ENCODE measurements at regions not wholly inside any gene's neighbourhood (a gene's known extent, or its start where the extent isn't known, plus 50 kb on each side); places are given as distances from the start of the nearest gene placed in this dataset.

GRCh38 chr10:28139138-28139537, 140.3 kb upstream of the ODAD2 start (continued):
- TF ChIP-seq CTCF (IDR thresholded peaks at IDR 0.05; ENCODE audit: low read depth, low read length, missing input control): no peak

- TF ChIP-seq ZBTB33 (IDR thresholded peaks at IDR 0.05) (no peak), NR2F2 (IDR thresholded peaks at IDR 0.05) (no peak), SP1 (IDR thresholded peaks at IDR 0.05) (no peak), JUND (IDR thresholded peaks at IDR 0.05) (no peak), FOXA2 (IDR thresholded peaks at IDR 0.05) (no peak), RAD21 (IDR thresholded peaks at IDR 0.05) (no peak), FOXA1 (IDR thresholded peaks at IDR 0.05) (no peak), TAF1 (conservative IDR thresholded peaks at IDR 0.05) (no peak), MAX (IDR thresholded peaks at IDR 0.05) (no peak), GABPA (IDR thresholded peaks at IDR 0.05 in 1 of 2, conservative IDR thresholded peaks at IDR 0.05 in 1 of 2) (no peak), REST (IDR thresholded peaks at IDR 0.05) (no peak), ATF3 (IDR thresholded peaks at IDR 0.05) (no peak), HNF4G (IDR thresholded peaks at IDR 0.05) (no peak), HNF4A (conservative IDR thresholded peaks at IDR 0.05) (no peak), EGR1 (IDR thresholded peaks at IDR 0.05; ENCODE audit: low read depth in 2 of 2) (no peak)
- Histone ChIP-seq H3K27ac (ENCODE audit: low read depth in 1 of 2, low read length in 2 of 2) (no peak overlapping the region), H3K9me3 (ENCODE audit: control insufficient read depth in 4 of 4, low read length in 3 of 4) (peaks cover 0 to 6% (median 2%) of the 10 kb centered on the region in 4 donors), H3K4me1 (ENCODE audit: control insufficient read depth in 4 of 4, insufficient read depth in 4 of 4, low read length in 3 of 4) (no peaks in the 10 kb centered on the region), H3K9ac (ENCODE audit: low read depth in 1 of 2, low read length in 2 of 2) (no peak overlapping the region), H3K36me3 (ENCODE audit: control insufficient read depth in 4 of 4, insufficient read depth in 3 of 4, low read depth in 1 of 4, low read length in 3 of 4) (no peaks in the 10 kb centered on the region), H3K4me3 (ENCODE audit: low read depth in 1 of 3, low read length in 3 of 3) (no peak overlapping the region), H3K27me3 (ENCODE audit: control insufficient read depth in 4 of 4, insufficient read depth in 4 of 4, low read length in 3 of 4) (no peaks in the 10 kb centered on the region)
- 89% methylated on average over 1 of the region's 1 CpG for WGBS
- DNase-seq (ENCODE audit: low spot score): no peak
Measured at GRCh38 chr10:28137907-28138880, 139.3 kb upstream of the ODAD2 start.

Measured in liver (tissue), 8 donors.